Liver (tissue), 8 donors: ENCODE measurements at regions not wholly inside any gene's neighbourhood (a gene's known extent, or its start where the extent isn't known, plus 50 kb on each side); places are given as distances from the start of the nearest gene placed in this dataset.

Experiments
- DNase-seq: peaks from one replicate; pipeline ENCODE4 v3.0.0-alpha.2; 2017; ENCODE audit warnings: low spot score
- H3K27ac ChIP-seq, 2 donors: one replicate each; pipeline ENCODE4 v1.7.0; 2013; ENCODE audit warnings: inconsistent platforms in 2 of 2, low read length in 2 of 2, control low read depth in 1 of 2, low read depth in 1 of 2, mild to moderate bottlenecking in 1 of 2
- H3K27me3 ChIP-seq, 4 donors: one replicate each; pipeline versions ENCODE4 v1.6.1 to v1.7.0; 2013; ENCODE audit warnings: low read length in 3 of 4, inconsistent platforms in 1 of 4, mild to moderate bottlenecking in 1 of 4, moderate library complexity in 1 of 4; ENCODE audit not compliant: control insufficient read depth in 4 of 4, insufficient read depth in 4 of 4
- H3K36me3 ChIP-seq, 4 donors: one replicate each; pipeline versions ENCODE4 v1.6.1 to v1.7.0; 2013; ENCODE audit warnings: low read length in 3 of 4, mild to moderate bottlenecking in 3 of 4, low read depth in 1 of 4, moderate library complexity in 1 of 4; ENCODE audit not compliant: control insufficient read depth in 4 of 4, insufficient read depth in 3 of 4
- H3K4me1 ChIP-seq, 4 donors: one replicate each; pipeline versions ENCODE4 v1.6.1 to v1.7.0; 2013; ENCODE audit warnings: low read length in 3 of 4, mild to moderate bottlenecking in 3 of 4, moderate library complexity in 1 of 4; ENCODE audit not compliant: control insufficient read depth in 4 of 4, insufficient read depth in 4 of 4
- H3K4me3 ChIP-seq, 3 donors: one replicate each; pipeline versions ENCODE4 v1.6.1 to v1.7.0; 2013; ENCODE audit warnings: low read length in 3 of 3, control low read depth in 1 of 3, low read depth in 1 of 3, mild to moderate bottlenecking in 1 of 3
- H3K9ac ChIP-seq, 2 donors: one replicate each; pipeline ENCODE4 v1.7.0; 2013; ENCODE audit warnings: low read length in 2 of 2, mild to moderate bottlenecking in 2 of 2, moderate library complexity in 2 of 2, control low read depth in 1 of 2, low read depth in 1 of 2
- H3K9me3 ChIP-seq, 4 donors: one replicate each; pipeline versions ENCODE4 v1.6.1 to v1.7.0; 2013; ENCODE audit warnings: low read length in 3 of 4; ENCODE audit not compliant: control insufficient read depth in 4 of 4
- EGR1 ChIP-seq, 2 donors: IDR thresholded peaks; 2 replicates each; pipeline ENCODE4 v1.6.1; 2016 to 2018; ENCODE audit warnings: antibody characterized with exemption in 2 of 2, low read depth in 2 of 2
- FOXA1 ChIP-seq: IDR thresholded peaks from 2 replicates; pipeline ENCODE4 v1.6.1; 2016; ENCODE audit warnings: antibody characterized with exemption
- FOXA2 ChIP-seq: IDR thresholded peaks from 2 replicates; pipeline ENCODE4 v1.6.1; 2016; ENCODE audit warnings: antibody characterized with exemption
- GABPA ChIP-seq, 2 donors: IDR thresholded peaks in 1 of 2; conservative IDR thresholded peaks in 1 of 2; 2 replicates each; pipeline ENCODE4 v1.6.1; 2016; ENCODE audit warnings: antibody characterized with exemption in 2 of 2, mild to moderate bottlenecking in 1 of 2, moderate library complexity in 1 of 2
- HNF4A ChIP-seq, 2 donors: conservative IDR thresholded peaks; 2 replicates each; pipeline ENCODE4 v1.6.1; 2016; ENCODE audit warnings: antibody characterized with exemption in 2 of 2, mild to moderate bottlenecking in 2 of 2
- HNF4G ChIP-seq: IDR thresholded peaks from 2 replicates; pipeline ENCODE4 v1.6.1; 2016; ENCODE audit warnings: antibody characterized with exemption
- JUND ChIP-seq, 2 donors: IDR thresholded peaks; 2 replicates each; pipeline ENCODE4 v1.6.1; 2016; ENCODE audit warnings: antibody characterized with exemption in 2 of 2
- NR2F2 ChIP-seq: IDR thresholded peaks from 2 replicates; pipeline ENCODE4 v1.6.1; 2016; ENCODE audit warnings: antibody characterized with exemption
- RXRA ChIP-seq, 2 donors: IDR thresholded peaks; 2 replicates each; pipeline ENCODE4 v1.6.1; 2017 to 2018; ENCODE audit warnings: antibody characterized with exemption in 2 of 2, mild to moderate bottlenecking in 1 of 2
- SP1 ChIP-seq: IDR thresholded peaks from 2 replicates; pipeline ENCODE4 v1.6.1; 2018; ENCODE audit warnings: antibody characterized with exemption, mild to moderate bottlenecking
- TAF1 ChIP-seq: conservative IDR thresholded peaks from 2 replicates; pipeline ENCODE4 v1.6.1; 2016; ENCODE audit warnings: antibody characterized with exemption, mild to moderate bottlenecking
- YY1 ChIP-seq: IDR thresholded peaks from 2 replicates; pipeline ENCODE4 v1.6.1; 2016; ENCODE audit warnings: antibody characterized with exemption, mild to moderate bottlenecking
- WGBS: extraction: QIAGEN DNeasy Blood & Tissue Kit; methylation state at CpG from one replicate; pipeline ENCODE4 v1.1.7; 2013; 5-methylcytosine and 5-hydroxymethylcytosine counted together
- TF ChIP-seq, protein P1 (sequence below): fragments of 150-350 bp; IDR thresholded peaks from 2 replicates; pipeline ENCODE4 v1.5.1; 2017; ENCODE audit warnings: improper control_type of control experiment, low read depth, low read length; ENCODE audit not compliant: missing input control
- TF ChIP-seq, protein P2 (sequence below): IDR thresholded peaks from 2 replicates; pipeline ENCODE4 v1.6.1; 2016; ENCODE audit warnings: antibody characterized with exemption
- TF ChIP-seq, protein P3 (sequence below): IDR thresholded peaks from 2 replicates; pipeline ENCODE4 v1.6.1; 2016; ENCODE audit warnings: antibody characterized with exemption
- TF ChIP-seq, protein P4 (sequence below): IDR thresholded peaks from 2 replicates; pipeline ENCODE4 v1.6.1; 2016; ENCODE audit warnings: antibody characterized with exemption, mild to moderate bottlenecking
- donor health status: healthy.
- donor health status: healthy.
- donor health status: healthy.
- donor health status: healthy.
- donor health status: healthy.

DNA sequence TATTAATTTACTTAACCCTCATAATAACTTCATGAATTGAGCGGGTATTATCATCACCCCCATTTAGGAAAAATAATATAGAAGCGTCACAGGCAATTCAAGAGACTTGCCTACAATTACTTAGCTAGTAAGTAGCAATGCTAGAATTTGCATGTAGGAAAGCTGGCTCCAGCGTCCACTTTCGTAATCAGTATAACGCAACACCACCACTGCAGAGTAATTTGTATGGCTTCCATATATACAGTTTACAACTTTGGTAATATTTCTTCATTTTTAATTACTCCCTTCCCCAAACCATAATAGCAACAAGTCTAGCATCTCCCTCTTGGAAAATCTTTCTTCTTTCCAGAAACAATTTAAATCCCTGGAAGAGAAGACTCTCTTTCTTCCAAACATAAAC is 89.9 kb upstream of the OR5AK2 start:
- Histone ChIP-seq H3K4me3 (no peak overlapping the region), H3K9ac (no peak overlapping the region), H3K27ac (no peak overlapping the region), H3K4me1 (no peaks in the 10 kb centered on the region), H3K27me3 (no peaks in the 10 kb centered on the region), H3K9me3 (no peaks in the 10 kb centered on the region), H3K36me3 (no peaks in the 10 kb centered on the region)
- TF ChIP-seq EGR1 (IDR thresholded peaks at IDR 0.05; ENCODE audit: low read depth in 2 of 2) (no peak), JUND (IDR thresholded peaks at IDR 0.05) (no peak), FOXA2 (no peak), HNF4G (no peak), HNF4A (conservative IDR thresholded peaks at IDR 0.05) (no peak), FOXA1 (no peak), YY1 (no peak), GABPA (IDR thresholded peaks at IDR 0.05 in 1 of 2, conservative IDR thresholded peaks at IDR 0.05 in 1 of 2) (no peak), NR2F2 (no peak)
- TF ChIP-seq, protein P1, sequence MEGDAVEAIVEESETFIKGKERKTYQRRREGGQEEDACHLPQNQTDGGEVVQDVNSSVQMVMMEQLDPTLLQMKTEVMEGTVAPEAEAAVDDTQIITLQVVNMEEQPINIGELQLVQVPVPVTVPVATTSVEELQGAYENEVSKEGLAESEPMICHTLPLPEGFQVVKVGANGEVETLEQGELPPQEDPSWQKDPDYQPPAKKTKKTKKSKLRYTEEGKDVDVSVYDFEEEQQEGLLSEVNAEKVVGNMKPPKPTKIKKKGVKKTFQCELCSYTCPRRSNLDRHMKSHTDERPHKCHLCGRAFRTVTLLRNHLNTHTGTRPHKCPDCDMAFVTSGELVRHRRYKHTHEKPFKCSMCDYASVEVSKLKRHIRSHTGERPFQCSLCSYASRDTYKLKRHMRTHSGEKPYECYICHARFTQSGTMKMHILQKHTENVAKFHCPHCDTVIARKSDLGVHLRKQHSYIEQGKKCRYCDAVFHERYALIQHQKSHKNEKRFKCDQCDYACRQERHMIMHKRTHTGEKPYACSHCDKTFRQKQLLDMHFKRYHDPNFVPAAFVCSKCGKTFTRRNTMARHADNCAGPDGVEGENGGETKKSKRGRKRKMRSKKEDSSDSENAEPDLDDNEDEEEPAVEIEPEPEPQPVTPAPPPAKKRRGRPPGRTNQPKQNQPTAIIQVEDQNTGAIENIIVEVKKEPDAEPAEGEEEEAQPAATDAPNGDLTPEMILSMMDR: no peak
- TF ChIP-seq, protein P2, sequence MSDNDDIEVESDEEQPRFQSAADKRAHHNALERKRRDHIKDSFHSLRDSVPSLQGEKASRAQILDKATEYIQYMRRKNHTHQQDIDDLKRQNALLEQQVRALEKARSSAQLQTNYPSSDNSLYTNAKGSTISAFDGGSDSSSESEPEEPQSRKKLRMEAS: no peak
- TF ChIP-seq, protein P3, sequence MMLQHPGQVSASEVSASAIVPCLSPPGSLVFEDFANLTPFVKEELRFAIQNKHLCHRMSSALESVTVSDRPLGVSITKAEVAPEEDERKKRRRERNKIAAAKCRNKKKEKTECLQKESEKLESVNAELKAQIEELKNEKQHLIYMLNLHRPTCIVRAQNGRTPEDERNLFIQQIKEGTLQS: no peak
- 89% methylated on average over 5 of the region's 5 CpGs for WGBS
- no peak for DNase-seq

DNA sequence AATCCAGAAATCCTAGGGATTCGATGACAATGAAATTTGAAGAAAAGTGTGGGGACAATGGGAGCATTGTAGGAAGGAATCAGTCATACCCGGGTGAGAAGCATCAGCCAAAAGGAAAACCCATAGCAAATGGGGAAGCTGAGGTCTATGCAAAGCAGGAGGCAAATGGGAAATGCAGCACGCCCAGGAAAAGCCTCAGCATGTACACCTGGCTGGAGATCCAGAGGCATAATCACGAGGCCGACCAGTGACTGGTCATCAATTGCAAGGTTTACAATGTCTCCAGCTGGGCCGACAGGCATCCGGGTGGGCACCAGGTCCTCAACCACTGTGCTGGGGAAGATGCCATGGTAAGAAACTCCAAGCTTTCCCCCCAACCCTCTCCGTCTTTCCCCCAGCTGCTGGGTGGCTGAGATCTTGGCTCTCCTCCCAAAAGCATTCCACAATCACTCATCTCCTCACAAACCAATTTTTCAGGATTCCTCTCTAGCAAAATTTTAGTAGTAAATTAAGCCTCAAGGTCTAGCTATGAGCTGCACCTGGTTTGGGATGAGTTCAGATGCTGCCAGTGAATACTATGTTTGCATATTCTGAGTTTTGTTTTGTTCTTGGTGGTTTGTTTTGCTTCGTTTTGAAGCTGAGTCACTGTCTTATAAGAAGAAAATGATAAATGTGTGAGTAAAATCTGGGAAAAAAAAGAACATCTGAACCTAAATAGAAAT is 98.0 kb upstream of the OR5AK2 start:
- no peaks in the 10 kb centered on the region for H3K9me3 ChIP-seq
- H3K9ac ChIP-seq: no peak overlapping the region
- TF ChIP-seq TAF1: no peak
- no peak for TF ChIP-seq NR2F2
- no peak for TF ChIP-seq FOXA1
- no peak for DNase-seq
- peaks cover 0 to 5% (median under 1%) of the 10 kb centered on the region in 4 donors for H3K4me1 ChIP-seq
- H3K27me3 ChIP-seq: no peaks in the 10 kb centered on the region
- 74% methylated on average over 9 of the region's 9 CpGs for WGBS
- H3K36me3 ChIP-seq: no peaks in the 10 kb centered on the region
- no peak overlapping the region for H3K4me3 ChIP-seq
- no peak overlapping the region for H3K27ac ChIP-seq

DNA sequence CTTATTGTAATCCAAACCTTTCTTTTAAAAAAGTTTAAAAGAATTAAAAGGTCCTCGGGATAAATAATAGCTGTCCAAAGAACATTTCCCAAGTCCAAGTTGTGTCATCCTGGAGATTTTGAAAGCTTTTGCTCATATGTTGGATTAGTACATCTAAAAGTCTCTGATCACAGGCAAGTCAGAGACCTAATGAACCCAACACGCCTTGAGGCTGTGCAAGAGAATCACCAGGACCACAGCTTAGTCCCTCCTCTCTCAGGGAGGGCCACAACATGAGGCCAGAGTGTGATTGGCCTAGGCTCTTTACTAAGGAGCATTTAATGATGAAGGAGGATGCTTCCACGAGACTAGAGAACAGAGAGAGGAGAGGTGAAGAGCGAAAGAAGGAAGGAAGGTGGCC is 98.7 kb upstream of the OR5AK2 start:
- 66% methylated on average over 4 of the region's 4 CpGs for WGBS
- Histone ChIP-seq H3K9me3 (no peaks in the 10 kb centered on the region), H3K4me3 (no peak overlapping the region), H3K4me1 (peaks cover 0 to 5% (median under 1%) of the 10 kb centered on the region in 4 donors), H3K9ac (no peak overlapping the region), H3K27ac (no peak overlapping the region), H3K27me3 (no peaks in the 10 kb centered on the region), H3K36me3 (no peaks in the 10 kb centered on the region)
- DNase-seq: no peak
- TF ChIP-seq, protein P3: no peak
- TF ChIP-seq, protein P1: no peak
- TF ChIP-seq GABPA (IDR thresholded peaks at IDR 0.05 in 1 of 2, conservative IDR thresholded peaks at IDR 0.05 in 1 of 2): no peak
- no peak for TF ChIP-seq RXRA (IDR thresholded peaks at IDR 0.05)
- no peak for TF ChIP-seq JUND (IDR thresholded peaks at IDR 0.05)
- no peak for TF ChIP-seq EGR1 (IDR thresholded peaks at IDR 0.05; ENCODE audit: low read depth in 2 of 2)
- no peak for TF ChIP-seq FOXA2
- TF ChIP-seq, protein P2: no peak
- no peak for TF ChIP-seq YY1
- no peak for TF ChIP-seq HNF4G
- TF ChIP-seq HNF4A (conservative IDR thresholded peaks at IDR 0.05): no peak
- TF ChIP-seq, protein P4, sequence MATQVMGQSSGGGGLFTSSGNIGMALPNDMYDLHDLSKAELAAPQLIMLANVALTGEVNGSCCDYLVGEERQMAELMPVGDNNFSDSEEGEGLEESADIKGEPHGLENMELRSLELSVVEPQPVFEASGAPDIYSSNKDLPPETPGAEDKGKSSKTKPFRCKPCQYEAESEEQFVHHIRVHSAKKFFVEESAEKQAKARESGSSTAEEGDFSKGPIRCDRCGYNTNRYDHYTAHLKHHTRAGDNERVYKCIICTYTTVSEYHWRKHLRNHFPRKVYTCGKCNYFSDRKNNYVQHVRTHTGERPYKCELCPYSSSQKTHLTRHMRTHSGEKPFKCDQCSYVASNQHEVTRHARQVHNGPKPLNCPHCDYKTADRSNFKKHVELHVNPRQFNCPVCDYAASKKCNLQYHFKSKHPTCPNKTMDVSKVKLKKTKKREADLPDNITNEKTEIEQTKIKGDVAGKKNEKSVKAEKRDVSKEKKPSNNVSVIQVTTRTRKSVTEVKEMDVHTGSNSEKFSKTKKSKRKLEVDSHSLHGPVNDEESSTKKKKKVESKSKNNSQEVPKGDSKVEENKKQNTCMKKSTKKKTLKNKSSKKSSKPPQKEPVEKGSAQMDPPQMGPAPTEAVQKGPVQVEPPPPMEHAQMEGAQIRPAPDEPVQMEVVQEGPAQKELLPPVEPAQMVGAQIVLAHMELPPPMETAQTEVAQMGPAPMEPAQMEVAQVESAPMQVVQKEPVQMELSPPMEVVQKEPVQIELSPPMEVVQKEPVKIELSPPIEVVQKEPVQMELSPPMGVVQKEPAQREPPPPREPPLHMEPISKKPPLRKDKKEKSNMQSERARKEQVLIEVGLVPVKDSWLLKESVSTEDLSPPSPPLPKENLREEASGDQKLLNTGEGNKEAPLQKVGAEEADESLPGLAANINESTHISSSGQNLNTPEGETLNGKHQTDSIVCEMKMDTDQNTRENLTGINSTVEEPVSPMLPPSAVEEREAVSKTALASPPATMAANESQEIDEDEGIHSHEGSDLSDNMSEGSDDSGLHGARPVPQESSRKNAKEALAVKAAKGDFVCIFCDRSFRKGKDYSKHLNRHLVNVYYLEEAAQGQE: no peak
- TF ChIP-seq NR2F2: no peak
- no peak for TF ChIP-seq TAF1
- TF ChIP-seq SP1: no peak
- no peak for TF ChIP-seq FOXA1
